ENCODE measurements at regions not wholly inside any gene's neighbourhood (a gene's known extent, or its start where the extent isn't known, plus 50 kb on each side); places are given as distances from the start of the nearest gene placed in this dataset.

- no peak for TF ChIP-seq CTCF (IDR thresholded peaks at IDR 0.05)
- TF ChIP-seq POLR2AphosphoS5 (IDR thresholded peaks at IDR 0.05), result no peak
- no peak for TF ChIP-seq POLR2A (IDR thresholded peaks at IDR 0.05)
Observed at GRCh38 chr5:116372931-116373597, 201.6 kb downstream of the SEMA6A start.
